Endothelial cell of umbilical vein (primary cell): ENCODE measurements at regions not wholly inside any gene's neighbourhood (a gene's known extent, or its start where the extent isn't known, plus 50 kb on each side); places are given as distances from the start of the nearest gene placed in this dataset.

Experiments
- BruUV-seq: library from RNA; stranded (reverse); fragments of 400-500 nt; replicated peaks from 2 replicates; lab custom pipeline; 2021; lab: Mats Ljungman, UMichigan
- CTCF ChIA-PET: fragments of 300-600, 350-600 bp; sonication (Branson Sonifier 250); formaldehyde crosslinking; loops from one replicate; lab custom pipeline; 2021; ENCODE audit warnings: antibody characterized with exemption, inconsistent platforms; lab: Charles Lee
- POLR2A ChIA-PET: fragments of 300-600, 350-600 bp; sonication (Branson Sonifier 250); formaldehyde crosslinking; loops from one replicate; lab custom pipeline; 2021; ENCODE audit warnings: antibody characterized with exemption, inconsistent platforms; lab: Charles Lee
- DNase-seq: peaks from one replicate; pipeline ENCODE4 v3.0.0-alpha.2; 2011; ENCODE audit warnings: low read depth, low spot score
- FAIRE-seq: peaks from 2 replicates; lab custom pipeline; 2011; peaks lifted over from hg19 to GRCh38; lab: Jason Lieb, UNC
- H2AFZ ChIP-seq: 2 replicates; pipeline ENCODE4 v1.6.0; 2012; ENCODE audit warnings: low read depth, low read length, control low read depth, inconsistent platforms
- H3K27ac ChIP-seq: 2 replicates; pipeline ENCODE4 v1.5.1; 2011; ENCODE audit warnings: low read depth, mild to moderate bottlenecking, control low read depth, low read length, moderate library complexity; ENCODE audit not compliant: insufficient read depth
- H3K27me3 ChIP-seq, 2 experiments: 2 replicates each; pipeline versions ENCODE4 v1.6.0 to v1.6.1; 2011; ENCODE audit warnings: low read length in 2 of 2, mixed read lengths in 1 of 2; ENCODE audit not compliant: control insufficient read depth in 2 of 2, insufficient read depth in 2 of 2
- H3K36me3 ChIP-seq, 2 experiments: 2 replicates in 1 of 2; 3 replicates in 1 of 2; pipeline ENCODE4 v1.5.1; 2011; ENCODE audit warnings: low read length in 2 of 2, mild to moderate bottlenecking in 1 of 2, moderate library complexity in 1 of 2; ENCODE audit not compliant: control insufficient read depth in 2 of 2, insufficient read depth in 2 of 2; ENCODE audit errors: extremely low read depth in 1 of 2
- H3K4me1 ChIP-seq: 3 replicates; pipeline ENCODE4 v1.5.1; 2011; ENCODE audit warnings: mild to moderate bottlenecking, low read length; ENCODE audit not compliant: control insufficient read depth, insufficient read depth; ENCODE audit errors: extremely low read depth
- H3K4me2 ChIP-seq: 2 replicates; pipeline ENCODE4 v1.6.1; 2011; ENCODE audit warnings: low read length, control low read depth, mixed read lengths; ENCODE audit not compliant: insufficient read depth
- H3K4me3 ChIP-seq, 3 experiments: fragments of 200-600 bp in 1 of 3; sonication (generic), shearing (Covaris generic) in 1 of 3; replicated peaks in 1 of 3; 2 replicates each; pipeline ENCODE4 v1.5.1; 2011 to 2016; ENCODE audit warnings: control low read depth in 3 of 3, low read length in 3 of 3, mild to moderate bottlenecking in 2 of 3, inconsistent platforms in 1 of 3, low read depth in 1 of 3, moderate library complexity in 1 of 3; ENCODE audit not compliant: insufficient read depth in 1 of 3
- H3K79me2 ChIP-seq: 2 replicates; pipeline ENCODE4 v1.6.0; 2012; ENCODE audit warnings: low read length, inconsistent platforms; ENCODE audit not compliant: control insufficient read depth, insufficient read depth
- H3K9ac ChIP-seq: replicated peaks from 2 replicates; pipeline ENCODE3; 2011; ENCODE audit warnings: low read length, control low read depth; ENCODE audit not compliant: insufficient read depth; ENCODE audit errors: extremely low read depth
- H3K9me1 ChIP-seq: replicated peaks from 3 replicates; pipeline ENCODE4 v1.6.0; 2011; ENCODE audit warnings: mild to moderate bottlenecking, low read length; ENCODE audit not compliant: control insufficient read depth, insufficient read depth; ENCODE audit errors: extremely low read depth
- H3K9me3 ChIP-seq: replicated peaks from 2 replicates; pipeline ENCODE4 v1.5.1; 2012; ENCODE audit warnings: low read length, inconsistent platforms; ENCODE audit not compliant: control insufficient read depth, insufficient read depth
- H4K20me1 ChIP-seq: replicated peaks from 2 replicates; pipeline ENCODE3; 2011; ENCODE audit warnings: mild to moderate bottlenecking, low read length; ENCODE audit not compliant: control insufficient read depth, insufficient read depth; ENCODE audit errors: extremely low read depth
- EZH2 ChIP-seq: IDR thresholded peaks from 2 replicates; pipeline ENCODE4 v1.6.1; 2012; ENCODE audit warnings: borderline replicate concordance, low read depth, mild to moderate bottlenecking, moderate library complexity, low read length, inconsistent platforms; ENCODE audit not compliant: severe bottlenecking
- FOS ChIP-seq: IDR thresholded peaks from 2 replicates; pipeline ENCODE4 v1.6.1; 2011; ENCODE audit warnings: mild to moderate bottlenecking, low read length, moderate library complexity, borderline replicate concordance; ENCODE audit not compliant: insufficient read depth
- GATA2 ChIP-seq: IDR thresholded peaks from 2 replicates; pipeline ENCODE4 v1.7.0; 2011; ENCODE audit warnings: low read depth, mild to moderate bottlenecking, moderate library complexity, mixed read lengths, low read length; ENCODE audit not compliant: insufficient read length, insufficient read depth
- JUN ChIP-seq: IDR thresholded peaks from 2 replicates; pipeline ENCODE4 v1.6.1; 2011; ENCODE audit warnings: borderline replicate concordance, low read depth; ENCODE audit not compliant: insufficient read length, insufficient read depth
- MYC ChIP-seq: IDR thresholded peaks from one replicate; pipeline ENCODE4 v1.6.1; 2011; ENCODE audit warnings: mild to moderate bottlenecking, low read depth, low read length
- POLR2A ChIP-seq: IDR thresholded peaks from 2 replicates; pipeline ENCODE4 v1.6.1; 2012; ENCODE audit warnings: low read depth, mild to moderate bottlenecking, control low read depth, low read length
- POLR2AphosphoS5 ChIP-seq: IDR thresholded peaks from 2 replicates; pipeline ENCODE4 v1.6.1; 2012; ENCODE audit warnings: low read depth, mild to moderate bottlenecking, control low read depth, low read length, moderate library complexity; ENCODE audit not compliant: insufficient read depth
- dilution Hi-C: fragments of 300-500 bp; cut with MboI; formaldehyde crosslinking; loops from one replicate; pipeline ENCODE4 v1.15.0; 2019; ENCODE audit warnings: low sequenced_read_pairs; ENCODE audit not compliant: extremely low pct_ligation_motif_present
- intact Hi-C: fragments of 100-400 bp; cut with micrococcal nuclease; formaldehyde crosslinking; loops from one replicate; pipeline ENCODE4 v1.10.0; 2022
- TF ChIP-seq, protein P1 (sequence below), 2 donors: IDR thresholded peaks; 1 replicate in 1 of 2; 2 replicates in 1 of 2; pipeline ENCODE4 v1.5.1; 2011; ENCODE audit warnings: low read length in 2 of 2, mild to moderate bottlenecking in 2 of 2, moderate library complexity in 2 of 2, control low read depth in 1 of 2, inconsistent platforms in 1 of 2, low read depth in 1 of 2; ENCODE audit not compliant: insufficient read depth in 1 of 2; ENCODE audit errors: extremely low read depth in 1 of 2
- TF ChIP-seq, protein P2 (sequence below): IDR thresholded peaks from 2 replicates; pipeline ENCODE4 v1.6.1; 2011; ENCODE audit not compliant: insufficient read depth, insufficient read length

DNA sequence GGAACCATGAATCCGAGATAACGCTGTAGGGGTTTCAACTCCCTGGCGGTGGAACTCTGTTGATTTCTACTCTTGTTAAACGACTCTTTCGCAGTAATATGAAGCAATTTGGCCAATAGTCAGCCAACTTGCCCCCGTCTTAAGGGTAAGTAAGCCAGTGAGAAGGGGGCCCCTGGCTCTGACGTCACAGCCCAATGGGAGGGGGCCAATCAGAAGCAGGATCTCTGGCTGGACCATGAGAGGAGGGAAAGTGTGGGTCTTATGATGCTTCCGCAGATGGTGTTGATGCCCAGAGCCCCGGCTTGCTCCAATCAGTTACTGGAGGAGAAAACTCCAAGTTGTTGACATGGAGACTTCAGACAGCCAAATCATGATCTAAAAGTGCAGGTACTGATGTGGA is 242.4 kb downstream of the BMP7 start:
- dilution Hi-C loops: no loop called here
- H3K79me2 ChIP-seq: no peaks in the 10 kb centered on the region
- no peaks in the 10 kb centered on the region for H3K4me1 ChIP-seq
- FAIRE-seq (no peak), DNase-seq (no peak)
- intact Hi-C loops: no loop called here
- H4K20me1 ChIP-seq: no peaks in the 10 kb centered on the region
- H3K4me3 ChIP-seq: no peak overlapping the region
- H2AFZ ChIP-seq: no peak overlapping the region
- no peak overlapping the region for H3K4me2 ChIP-seq
- POLR2A ChIA-PET: no interaction called here
- H3K9me3 ChIP-seq: no peaks in the 10 kb centered on the region
- H3K27ac ChIP-seq: no peak overlapping the region
- H3K9me1 ChIP-seq: no peaks in the 10 kb centered on the region
- CTCF ChIA-PET: no interaction called here
- no TSS peak for BruUV-seq
- no peaks in the 10 kb centered on the region for H3K27me3 ChIP-seq
- H3K36me3 ChIP-seq: no peaks in the 10 kb centered on the region
- H3K9ac ChIP-seq: no peak overlapping the region
- TF ChIP-seq EZH2 (no peak), JUN (no peak), POLR2A (no peak), MYC (no peak), GATA2 (no peak), POLR2AphosphoS5 (no peak), FOS (no peak)
- TF ChIP-seq, protein P1, sequence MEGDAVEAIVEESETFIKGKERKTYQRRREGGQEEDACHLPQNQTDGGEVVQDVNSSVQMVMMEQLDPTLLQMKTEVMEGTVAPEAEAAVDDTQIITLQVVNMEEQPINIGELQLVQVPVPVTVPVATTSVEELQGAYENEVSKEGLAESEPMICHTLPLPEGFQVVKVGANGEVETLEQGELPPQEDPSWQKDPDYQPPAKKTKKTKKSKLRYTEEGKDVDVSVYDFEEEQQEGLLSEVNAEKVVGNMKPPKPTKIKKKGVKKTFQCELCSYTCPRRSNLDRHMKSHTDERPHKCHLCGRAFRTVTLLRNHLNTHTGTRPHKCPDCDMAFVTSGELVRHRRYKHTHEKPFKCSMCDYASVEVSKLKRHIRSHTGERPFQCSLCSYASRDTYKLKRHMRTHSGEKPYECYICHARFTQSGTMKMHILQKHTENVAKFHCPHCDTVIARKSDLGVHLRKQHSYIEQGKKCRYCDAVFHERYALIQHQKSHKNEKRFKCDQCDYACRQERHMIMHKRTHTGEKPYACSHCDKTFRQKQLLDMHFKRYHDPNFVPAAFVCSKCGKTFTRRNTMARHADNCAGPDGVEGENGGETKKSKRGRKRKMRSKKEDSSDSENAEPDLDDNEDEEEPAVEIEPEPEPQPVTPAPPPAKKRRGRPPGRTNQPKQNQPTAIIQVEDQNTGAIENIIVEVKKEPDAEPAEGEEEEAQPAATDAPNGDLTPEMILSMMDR (IDR thresholded peaks at IDR 0.05; ENCODE audit: extremely low read depth in 1 of 2, insufficient read depth in 1 of 2, low read depth in 1 of 2, low read length in 2 of 2): no peak
- TF ChIP-seq, protein P2, sequence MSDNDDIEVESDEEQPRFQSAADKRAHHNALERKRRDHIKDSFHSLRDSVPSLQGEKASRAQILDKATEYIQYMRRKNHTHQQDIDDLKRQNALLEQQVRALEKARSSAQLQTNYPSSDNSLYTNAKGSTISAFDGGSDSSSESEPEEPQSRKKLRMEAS: no peak
